GM18517 (cell line): ENCODE measurements at regions not wholly inside any gene's neighbourhood (a gene's known extent, or its start where the extent isn't known, plus 50 kb on each side); places are given as distances from the start of the nearest gene placed in this dataset.
"Not testable (repeated sequence)": the region's sequence is repeated elsewhere in the genome, so short reads cannot be mapped to it uniquely, and the experiment has no call there.

Experiments
- ATAC-seq: cut with Tn5 transposase; IDR thresholded peaks from one replicate; pipeline ENCODE4 v1.9.1; 2021; ENCODE audit warnings: mild to moderate bottlenecking, moderate library complexity; ENCODE audit not compliant: unreplicated experiment

DNA sequence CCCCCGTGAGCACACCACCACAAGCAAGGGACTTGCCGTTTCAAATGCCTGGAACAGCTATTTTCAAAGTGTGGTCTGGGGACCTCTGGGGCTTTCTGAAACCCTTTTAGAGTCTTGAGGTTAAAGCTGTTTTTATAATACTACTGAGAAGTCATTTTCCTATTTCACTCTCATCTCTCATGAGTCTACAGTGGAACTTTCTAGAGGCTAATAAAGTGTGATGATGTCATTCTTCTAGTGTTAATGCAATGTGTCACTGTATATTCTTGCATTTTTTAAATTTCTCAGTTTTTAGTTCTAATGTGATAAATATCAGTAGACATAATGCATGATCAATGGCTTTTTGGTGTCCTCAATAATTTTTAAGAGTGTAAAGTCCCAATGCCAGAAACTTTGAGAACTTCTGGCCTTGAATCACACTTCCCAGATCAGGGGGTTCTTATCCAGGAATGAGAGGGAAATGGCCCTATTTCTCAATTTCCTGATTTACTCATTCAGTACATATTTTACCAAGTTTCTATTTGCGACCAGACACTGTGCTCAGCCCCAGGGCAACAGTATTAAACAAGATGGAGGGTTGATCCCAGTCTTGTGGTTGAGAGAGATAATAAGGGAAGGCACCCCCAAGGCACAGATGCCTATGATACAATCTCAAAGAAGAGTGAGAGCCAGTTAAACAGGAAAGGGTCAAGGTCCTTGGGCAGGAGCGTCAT lies 444.0 kb downstream of the HS3ST3B1 start:
- ATAC-seq, result no peak

GRCh38 chr17:14741491-14741890 lies 440.6 kb downstream of the HS3ST3B1 start:
- no peak for ATAC-seq

GRCh38 chr17:14739656-14740431 lies 439.0 kb downstream of the HS3ST3B1 start:
- ATAC-seq, result no peak

GRCh38 chr17:14738652-14738988 lies 437.7 kb downstream of the HS3ST3B1 start:
- ATAC-seq, result no peak

DNA sequence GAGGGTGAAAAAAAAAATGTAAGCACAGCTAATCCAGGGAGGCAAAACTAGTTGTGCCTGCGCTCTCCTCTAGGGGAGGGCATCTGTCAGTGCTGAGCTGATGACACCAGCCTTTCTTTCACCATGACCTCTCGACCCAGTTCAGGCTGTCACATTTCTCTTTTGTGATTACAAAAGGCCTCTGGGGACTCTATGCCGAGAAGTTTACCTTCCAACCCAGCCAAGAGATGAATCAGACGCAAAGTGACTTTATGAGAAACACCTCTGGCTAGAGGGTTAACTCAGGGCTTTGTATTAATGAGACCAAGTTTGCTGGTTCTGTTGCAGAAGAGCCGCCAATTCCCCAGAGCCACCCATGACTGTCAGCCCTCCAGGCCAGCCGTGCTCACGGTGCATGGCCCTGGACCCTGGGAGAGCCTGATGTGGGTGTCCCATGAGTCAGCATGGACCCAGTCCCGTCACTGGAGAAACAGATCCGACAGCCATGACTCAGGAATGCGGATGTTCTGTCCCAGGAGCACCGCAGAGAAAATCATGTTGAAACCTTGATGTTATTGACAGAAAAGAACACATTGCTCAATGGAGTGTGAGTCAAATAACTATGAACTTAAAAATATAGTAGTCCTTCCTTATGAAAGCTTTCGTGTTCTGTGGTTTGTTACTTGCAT lies 437.2 kb downstream of the HS3ST3B1 start:
- ATAC-seq, result no peak

- ATAC-seq, result no peak
Measured at GRCh38 chr17:14736631-14737030, 435.8 kb downstream of the HS3ST3B1 start.

- ATAC-seq, result no peak
Measured at GRCh38 chr17:14733376-14733775, 432.5 kb downstream of the HS3ST3B1 start.

GRCh38 chr17:14732211-14732610 lies 431.3 kb downstream of the HS3ST3B1 start:
- no peak for ATAC-seq

DNA sequence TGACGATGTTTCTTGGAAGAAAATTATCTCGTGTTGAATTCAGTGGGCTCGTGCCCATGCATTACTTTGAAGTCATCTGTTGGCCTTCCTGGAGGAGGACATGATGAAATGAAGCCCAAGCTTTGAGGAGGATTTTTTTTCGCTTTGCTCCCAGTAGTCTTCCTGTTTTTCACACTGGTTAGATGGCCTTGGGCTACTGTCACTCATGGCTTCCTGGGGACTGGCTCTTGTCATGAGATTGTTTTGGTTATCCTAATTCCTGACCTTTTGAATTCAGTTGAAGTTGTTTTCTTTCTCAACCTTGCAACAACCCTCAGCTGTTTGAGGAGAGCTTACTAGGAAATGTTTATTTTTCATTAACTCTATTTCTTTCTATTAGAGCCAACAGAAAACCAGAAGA lies 430.7 kb downstream of the HS3ST3B1 start:
- no peak for ATAC-seq

DNA sequence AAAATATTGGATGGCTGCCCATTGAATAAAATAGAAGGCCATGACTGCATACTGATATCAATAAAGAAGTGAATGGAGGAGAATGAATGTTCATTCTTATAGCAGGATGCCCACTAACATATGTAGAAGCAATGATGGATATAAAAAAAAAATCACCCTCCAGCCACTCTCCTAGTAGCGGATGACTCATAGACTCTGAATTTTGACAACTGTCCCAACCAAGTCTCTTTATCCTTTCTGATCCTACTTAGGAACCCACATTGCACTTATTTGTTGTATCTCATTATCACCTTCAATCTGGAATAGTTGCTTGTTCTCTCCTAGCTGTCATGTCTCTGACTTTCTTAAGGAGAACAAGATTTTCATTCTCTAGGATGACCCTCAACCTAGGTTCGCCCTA lies 429.9 kb downstream of the HS3ST3B1 start:
- no peak for ATAC-seq

- ATAC-seq, result no peak
Measured at GRCh38 chr17:14725729-14726128, 424.8 kb downstream of the HS3ST3B1 start.

DNA sequence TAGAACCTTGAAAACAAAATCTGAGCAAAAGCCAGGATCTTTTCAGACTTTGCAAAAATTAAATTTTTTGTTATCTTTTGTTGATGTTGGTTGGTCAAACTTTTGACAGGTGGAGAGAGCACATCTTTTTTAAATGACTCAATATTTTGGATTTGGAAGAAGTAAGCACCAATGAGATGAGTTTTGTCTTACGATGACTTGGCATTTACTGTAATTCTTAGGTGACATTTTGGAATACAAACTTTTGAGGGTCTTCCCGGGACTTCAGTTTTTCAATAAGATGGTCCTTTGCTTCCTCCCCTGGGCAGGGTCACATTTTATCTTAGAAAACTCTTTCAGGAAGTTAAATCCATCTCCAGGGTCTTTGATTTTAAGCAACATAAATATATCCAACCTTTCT lies 423.9 kb downstream of the HS3ST3B1 start:
- ATAC-seq, result no peak

DNA sequence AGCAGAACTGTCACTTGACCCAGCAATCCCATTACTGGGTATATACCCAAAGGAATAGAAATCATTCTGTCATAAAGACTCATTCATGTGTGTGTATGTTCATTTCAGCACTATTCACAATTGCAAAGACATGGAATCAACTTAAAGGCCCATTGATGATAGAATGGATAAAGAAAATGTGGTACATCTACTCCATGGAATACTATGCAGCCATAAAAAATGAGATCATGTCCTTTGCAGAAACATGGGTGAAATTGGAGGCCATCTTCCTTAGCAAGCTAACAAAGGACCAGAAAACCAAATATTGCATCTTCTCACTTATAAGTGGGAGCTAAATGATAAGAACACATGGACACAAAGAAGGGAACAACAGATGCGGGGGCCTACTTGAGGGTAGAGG lies 422.5 kb downstream of the HS3ST3B1 start:
- not testable (repeated sequence) for ATAC-seq

GRCh38 chr17:14719942-14720341 lies 419.1 kb downstream of the HS3ST3B1 start:
- no peak for ATAC-seq

DNA sequence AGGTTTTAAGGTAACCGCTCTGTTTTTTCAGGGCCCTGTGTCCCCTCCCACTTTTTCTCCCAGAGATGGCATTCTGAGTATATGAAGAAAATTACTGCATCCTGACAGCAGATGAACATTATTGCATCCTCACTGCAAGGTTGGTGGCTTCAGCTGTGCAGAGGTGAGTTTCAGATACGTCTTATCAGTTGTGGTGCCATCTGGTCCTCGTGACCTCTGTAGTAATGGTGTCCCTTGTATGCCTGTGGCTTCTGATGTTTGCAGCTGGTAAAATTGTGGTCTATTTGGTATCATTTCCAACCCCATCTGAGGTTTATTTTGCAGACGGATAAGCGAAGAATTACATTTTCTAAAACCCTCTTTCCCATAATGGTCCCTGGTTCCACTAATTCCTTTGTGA lies 417.0 kb downstream of the HS3ST3B1 start:
- ATAC-seq, result no peak

GRCh38 chr17:14715561-14715960 lies 414.7 kb downstream of the HS3ST3B1 start:
- no peak for ATAC-seq

DNA sequence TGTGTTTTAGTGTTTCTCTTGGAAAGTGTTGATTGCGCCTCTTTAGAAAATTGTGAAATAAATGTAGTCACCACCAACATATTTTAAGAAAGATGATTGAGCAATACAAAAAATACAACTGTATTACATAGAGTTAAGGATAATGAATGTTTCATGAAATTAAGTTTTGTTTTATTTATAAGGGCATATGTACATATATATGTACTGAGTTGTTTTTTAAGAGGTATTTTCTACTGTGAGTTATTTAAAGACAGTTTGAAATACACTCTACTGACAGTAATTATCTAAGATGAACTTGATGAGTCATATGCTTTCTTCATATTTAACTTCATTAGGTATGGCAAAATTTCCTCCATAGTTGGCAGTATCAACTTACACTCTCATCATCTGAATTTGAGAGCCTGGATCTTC lies 411.7 kb downstream of the HS3ST3B1 start:
- no peak for ATAC-seq

DNA sequence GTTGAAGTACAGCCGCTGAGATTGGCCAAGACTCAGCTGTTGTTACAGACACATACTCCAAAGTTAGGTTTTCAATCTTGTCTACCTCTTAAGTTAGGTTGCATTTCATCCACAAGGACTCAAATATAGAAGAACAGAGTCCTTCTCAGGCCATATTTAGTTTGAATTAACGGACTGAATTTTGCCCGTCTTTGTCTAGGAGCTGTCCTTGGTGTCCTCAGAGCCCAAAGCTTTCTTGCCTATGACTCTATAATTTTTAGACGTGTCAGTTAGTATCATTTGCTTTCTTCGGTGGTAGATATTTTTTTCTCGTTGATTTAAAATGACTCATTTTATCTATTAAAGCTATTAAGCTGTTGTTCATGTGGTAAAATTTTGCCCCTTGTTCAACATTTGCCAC lies 403.2 kb downstream of the HS3ST3B1 start:
- ATAC-seq, result no peak

GRCh38 chr17:14701886-14702285 lies 401.0 kb downstream of the HS3ST3B1 start:
- ATAC-seq, result no peak

DNA sequence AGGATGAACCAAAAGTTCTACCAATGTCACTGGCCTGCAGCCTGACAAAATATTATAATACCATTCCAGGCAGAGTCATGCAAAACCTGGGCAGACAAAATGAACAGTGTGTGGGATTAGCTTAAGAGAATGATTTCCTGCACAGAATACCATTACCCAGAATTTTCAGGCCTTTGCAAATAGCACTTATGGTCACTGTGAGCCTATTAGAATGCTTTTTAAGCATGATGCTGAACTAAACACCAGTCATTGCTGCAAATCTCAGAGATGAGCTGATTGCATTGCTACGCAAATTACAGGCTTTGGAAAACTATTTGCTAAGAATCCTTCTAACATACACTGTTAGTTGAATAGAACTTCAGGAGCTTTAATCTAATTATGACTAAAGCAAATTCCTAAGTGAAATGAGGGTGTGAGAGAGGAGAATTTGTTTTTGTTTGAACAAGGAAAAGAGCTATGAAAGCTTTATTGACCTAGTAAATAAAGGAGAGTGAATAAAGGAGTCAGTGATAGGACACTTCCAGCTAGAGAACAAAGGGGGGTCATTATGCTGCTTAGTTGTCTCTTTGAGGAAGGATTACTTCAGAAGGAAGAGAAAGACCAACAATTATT lies 398.8 kb downstream of the HS3ST3B1 start:
- ATAC-seq, result no peak

DNA sequence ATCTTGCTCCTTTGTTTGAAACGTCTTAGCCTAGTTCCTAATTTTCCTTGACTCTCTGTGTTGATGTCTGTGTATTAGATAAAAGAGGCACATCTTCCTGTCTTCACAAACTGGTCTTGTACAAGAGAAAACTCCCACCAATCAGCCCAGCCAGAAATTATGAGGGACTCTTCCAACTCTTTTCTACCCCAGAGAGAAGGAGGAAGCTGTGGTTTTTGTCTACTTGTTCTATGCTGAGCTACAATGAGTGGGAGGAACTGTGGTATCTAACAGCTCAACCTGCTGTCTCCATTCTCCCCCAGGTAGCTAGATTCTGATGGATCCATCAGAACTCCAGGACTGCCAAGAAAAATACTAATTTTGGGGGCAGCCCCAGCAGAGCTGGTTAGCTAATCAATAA lies 392.5 kb downstream of the HS3ST3B1 start:
- ATAC-seq, result no peak

GRCh38 chr17:14690704-14691103 lies 389.8 kb downstream of the HS3ST3B1 start:
- no peak for ATAC-seq
